ENCODE measurements at regions not wholly inside any gene's neighbourhood (a gene's known extent, or its start where the extent isn't known, plus 50 kb on each side); places are given as distances from the start of the nearest gene placed in this dataset.

GRCh38 chr6:17226786-17227233 is 54.4 kb upstream of the RBM24 start:
- TF ChIP-seq EZH2 (IDR thresholded peaks at IDR 0.05; ENCODE audit: insufficient read depth, low read length) (no peak), CTCF (IDR thresholded peaks at IDR 0.05; ENCODE audit: insufficient read depth, low read depth, low read length) (no peak)
